HG03060 (cell line): ENCODE measurements at regions not wholly inside any gene's neighbourhood (a gene's known extent, or its start where the extent isn't known, plus 50 kb on each side); places are given as distances from the start of the nearest gene placed in this dataset.

Source experiments
- ATAC-seq: cut with Tn5 transposase; IDR thresholded peaks from one replicate; pipeline ENCODE4 v1.9.1; 2021; ENCODE audit warnings: low read depth, moderate number of reproducible peaks; ENCODE audit not compliant: unreplicated experiment

DNA sequence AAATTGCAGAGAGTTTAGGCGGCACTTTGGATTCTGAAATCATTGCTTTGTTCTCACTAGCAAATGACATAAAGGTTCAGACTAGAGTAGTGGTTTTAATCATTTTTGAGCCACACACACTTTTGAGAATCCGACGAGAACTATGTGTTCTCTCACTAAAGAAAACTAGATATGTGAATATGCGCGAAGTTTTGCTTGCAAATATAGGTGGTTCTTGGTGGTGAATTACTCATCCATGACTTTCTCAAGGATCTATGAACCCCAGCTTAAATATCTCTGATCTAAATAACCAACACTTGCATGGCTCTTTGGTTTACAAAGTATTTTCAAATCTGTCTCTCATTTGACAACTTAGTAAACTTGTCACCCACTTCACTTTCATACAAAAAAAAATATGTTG, 54.8 kb downstream of the NOG start:
- ATAC-seq: no peak

DNA sequence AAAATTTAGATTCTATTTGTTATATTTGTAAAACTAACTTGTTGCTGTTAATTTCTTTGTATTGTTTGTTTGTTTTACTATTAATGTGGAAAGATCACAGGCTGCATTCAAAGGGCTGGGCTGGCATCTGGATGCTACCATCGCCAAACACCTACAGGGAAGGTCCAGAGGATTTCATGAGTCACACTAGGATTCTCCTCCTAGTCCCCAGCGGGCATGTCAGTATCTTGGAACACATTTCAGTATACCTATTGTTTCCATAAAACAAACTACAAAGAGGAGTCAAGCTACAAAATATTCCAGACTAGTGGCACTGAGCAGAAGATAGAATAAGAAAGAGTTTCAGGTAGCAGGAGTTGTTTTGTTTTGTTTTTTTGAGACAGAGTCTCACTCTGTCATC, 55.3 kb downstream of the NOG start:
- no peak for ATAC-seq

DNA sequence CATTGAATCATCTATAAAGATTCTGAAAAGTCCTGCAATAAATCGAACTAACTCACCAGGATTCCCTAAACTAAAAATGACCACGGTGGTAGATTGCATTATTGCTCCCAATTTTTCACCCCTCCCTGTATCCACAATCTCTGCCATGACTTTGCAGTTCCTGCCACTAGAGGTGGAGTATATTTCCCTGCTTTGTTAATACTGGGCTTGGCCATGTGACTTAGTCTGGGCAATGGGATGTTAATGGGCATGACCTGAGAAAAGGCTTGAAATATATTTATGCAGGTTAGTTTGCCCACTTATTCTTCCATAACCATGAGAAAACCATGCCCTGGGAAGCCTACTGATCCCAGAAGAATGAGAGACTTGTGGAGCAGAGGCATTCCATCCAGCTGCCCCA, 59.1 kb downstream of the NOG start:
- ATAC-seq: no peak

DNA sequence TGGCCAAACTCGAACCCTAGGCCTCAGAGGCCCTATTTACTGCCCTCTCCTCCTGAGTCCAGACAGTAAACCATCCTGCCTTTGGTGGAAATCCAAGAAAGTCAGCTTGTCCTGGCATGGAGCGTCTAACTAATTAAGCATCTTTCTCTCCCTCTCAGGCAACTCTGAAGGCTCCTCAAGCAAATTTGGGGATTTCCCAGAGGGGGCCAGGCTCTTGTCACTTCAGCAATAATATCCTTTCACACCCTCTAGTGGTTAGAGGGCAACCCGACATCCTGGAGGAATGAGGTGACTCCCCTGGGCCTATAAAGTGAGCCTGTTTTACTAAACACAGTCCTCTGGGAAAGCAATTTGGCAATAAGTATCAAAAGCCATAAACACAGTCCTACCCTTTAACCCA, 60.4 kb downstream of the NOG start:
- ATAC-seq: peak; percentile 94

DNA sequence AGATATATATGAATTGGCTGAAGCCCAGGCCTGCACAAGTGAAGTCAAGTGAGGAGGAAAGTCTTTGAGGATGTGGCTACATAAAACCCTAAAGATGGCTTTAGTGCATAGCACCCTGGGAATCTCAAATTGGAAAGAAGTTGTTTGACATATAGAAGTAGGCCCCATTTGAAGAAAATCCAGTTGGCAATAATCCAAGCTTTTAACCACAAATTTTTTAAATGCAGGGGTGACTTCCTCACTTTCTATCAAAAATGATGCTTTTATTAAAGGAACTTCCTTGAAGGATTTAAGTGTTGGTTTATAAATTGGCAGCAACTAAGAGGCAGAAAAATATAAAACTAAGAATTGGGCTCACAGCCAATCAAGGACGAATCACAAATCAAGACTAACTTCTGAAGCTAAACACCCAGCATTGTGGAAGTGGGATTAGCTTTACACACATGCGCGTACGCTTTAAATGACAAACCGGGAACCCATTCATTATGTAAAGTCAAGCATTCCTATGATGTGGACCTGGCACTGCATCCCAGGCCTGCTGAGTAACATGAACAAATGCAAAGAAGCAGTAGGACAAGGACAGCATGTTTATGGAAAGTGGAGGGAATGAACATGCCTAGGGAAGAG, 63.3 kb downstream of the NOG start:
- ATAC-seq: no peak

DNA sequence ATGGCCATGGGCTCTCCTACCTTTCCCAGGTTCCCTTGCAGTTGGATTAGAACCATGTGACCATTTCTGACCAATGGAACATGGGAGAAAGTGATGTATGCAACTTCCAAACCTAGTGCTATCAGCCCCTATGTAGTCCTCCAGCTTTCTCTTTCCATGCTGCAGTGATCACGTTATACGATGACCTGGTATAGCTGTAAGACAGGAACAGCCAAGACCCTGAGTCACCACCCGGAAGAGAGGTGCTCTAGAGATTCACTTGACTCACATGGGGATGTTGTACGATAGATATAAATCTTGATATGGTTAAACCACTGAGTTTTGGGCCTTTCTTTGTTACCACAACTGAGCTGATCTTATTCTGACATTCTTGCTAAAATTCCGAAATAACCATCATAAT, 65.1 kb downstream of the NOG start:
- ATAC-seq: no peak

DNA sequence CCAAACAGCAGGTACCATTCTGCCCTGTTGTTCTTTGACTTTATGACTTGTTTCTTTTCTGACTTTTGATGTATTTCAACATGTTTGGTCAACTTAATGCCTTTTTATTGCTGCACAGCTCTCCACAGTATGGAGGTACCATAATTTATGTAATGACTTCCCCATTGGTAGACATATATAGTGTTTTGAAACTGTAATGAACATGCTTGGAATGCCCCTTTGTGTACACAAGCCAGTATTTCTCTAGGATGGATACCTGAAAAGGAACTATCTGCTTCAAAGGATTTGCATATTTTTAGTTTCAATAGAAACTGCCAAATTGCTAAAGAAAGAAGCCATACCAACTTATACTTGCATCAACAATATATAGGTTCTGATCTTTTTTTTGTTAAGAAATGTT, 66.1 kb downstream of the NOG start:
- ATAC-seq: no peak

DNA sequence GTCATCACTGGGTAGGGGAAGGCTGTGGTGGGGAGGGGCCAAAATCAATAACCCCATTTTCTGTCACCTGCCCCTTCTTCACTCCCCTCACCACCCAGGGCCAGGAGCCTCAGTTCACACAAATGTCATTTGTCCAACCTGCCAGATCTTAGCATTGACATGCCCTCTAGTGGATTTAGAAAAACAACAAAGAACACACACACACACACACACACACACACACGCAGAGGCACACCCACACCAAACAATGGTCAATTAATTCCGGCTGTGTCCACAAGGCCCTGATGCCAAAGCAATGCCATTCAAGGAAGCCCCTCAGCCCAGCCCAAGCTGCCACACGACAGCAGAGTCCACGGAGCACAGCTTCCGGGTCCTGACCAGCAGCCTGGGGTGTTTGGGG, 68.4 kb downstream of the NOG start:
- ATAC-seq: no peak

DNA sequence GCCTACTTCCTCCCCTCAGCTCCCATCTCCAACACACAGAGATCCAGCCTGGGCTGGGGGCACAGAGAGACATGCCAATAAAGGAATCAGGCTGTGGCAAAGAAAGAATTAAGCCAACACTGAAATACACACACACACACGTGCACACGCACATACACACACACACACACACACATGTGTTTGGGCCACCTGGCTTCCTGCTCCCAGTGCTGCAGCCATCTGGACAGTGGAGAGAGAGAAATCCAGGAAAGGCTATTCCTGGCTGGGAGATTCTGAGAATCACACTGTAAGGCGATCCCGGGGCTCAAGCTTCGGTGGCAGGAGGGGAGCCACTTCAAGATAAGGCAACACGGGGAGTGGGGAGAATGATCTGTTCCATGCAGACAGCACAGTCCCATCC, 72.4 kb downstream of the NOG start:
- ATAC-seq: no peak

DNA sequence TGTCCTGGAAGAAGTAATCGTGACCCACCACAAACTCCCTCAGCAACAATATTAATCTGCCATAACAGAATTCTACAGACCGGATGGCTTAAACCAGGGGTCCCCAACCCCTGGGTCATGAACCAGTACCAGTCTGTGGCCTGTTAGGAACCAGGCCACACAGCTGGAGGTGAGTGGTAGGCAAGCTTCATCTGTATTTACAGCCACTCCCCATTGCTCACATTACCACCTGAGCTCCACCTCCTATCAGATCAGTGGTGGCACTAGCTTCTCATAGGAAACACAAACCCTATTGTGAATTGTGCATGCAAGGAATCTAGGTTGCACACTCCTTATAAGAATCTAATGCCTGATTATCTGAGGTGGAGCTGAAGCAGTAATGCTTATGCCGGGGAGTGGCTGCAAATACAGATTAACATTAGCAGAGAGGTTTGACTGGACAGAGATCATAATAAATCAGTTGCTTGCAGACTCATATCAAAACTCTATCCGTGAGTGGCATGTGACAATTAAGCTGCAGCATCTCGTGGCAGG, 74.5 kb downstream of the NOG start:
- ATAC-seq: no peak

DNA sequence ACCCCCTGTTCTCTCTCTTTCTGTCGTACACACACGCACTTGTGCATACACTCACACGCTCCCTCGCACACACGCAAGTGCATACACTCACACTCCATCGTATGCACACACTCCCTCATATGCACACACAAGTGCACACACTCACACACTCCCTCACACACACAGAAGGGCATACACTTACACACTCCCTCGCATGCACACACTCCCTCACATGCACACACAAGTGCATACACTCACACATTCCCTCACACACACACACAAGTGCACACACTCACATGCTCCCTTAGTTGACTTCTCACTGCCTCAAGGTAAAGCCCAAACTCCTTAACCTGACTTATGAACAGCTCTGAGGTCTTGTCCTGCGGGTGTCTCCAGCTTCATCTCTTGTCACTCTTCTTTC, 78.7 kb downstream of the NOG start:
- no peak for ATAC-seq

DNA sequence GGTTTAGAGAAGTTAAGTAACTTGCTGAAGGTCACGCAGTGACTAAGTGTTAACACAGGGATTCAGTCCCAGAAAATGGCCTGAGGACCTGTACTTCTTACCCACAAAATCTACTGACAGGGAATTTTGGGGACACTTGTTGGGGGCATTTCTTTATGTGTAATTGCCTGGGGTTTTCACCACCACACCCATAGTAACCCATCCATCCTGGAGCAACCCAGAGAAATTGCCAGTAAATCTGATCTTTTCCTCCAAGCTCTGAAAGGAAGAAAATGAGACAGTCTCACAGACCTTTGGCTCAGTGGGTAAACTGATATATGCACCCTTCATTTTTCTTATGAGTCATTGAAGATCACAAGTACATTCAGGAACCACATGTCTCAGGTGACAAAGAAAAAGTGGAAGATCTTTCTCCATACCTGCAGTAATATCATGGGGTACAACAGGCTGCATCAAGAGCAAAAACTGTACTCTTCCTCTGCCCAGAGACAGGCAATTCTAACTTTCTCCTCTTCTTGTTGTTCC, 81.0 kb downstream of the NOG start:
- ATAC-seq: no peak

DNA sequence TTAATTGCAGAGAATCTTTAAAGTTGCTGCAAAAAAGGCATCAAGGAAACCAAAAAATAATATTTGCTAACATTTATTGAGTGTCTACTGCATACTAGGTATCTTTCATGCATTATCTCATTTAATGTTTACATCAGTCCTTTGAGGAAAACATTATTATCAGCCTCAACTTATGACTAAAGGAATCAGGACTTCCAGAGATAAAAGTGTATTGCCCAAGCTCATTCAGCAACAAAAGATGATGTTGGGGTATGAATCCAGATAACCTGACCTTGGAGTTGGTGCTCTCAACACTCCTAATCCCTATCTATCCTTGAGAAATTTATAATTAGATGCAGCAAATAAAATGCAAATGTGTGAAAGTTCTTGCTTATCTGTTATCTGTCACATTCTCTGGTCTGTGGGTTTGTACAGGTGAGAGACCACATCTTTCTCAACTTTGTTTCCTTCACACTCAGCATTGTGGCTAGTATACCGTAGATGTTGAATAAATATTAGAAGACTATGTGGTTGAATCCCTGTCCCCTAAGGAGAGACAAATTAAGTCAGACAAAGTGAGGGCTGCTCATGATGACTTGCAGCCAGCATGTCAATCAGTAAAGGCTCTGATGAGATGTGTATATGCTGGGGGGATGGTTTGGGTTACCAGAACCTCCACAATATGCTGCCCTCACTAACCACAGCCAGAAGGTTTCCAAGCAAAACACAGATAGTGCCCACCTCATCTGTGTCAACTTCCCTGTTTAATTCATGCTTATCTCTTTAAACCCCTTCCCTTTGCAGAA, 82.6 kb downstream of the NOG start:
- ATAC-seq: no peak

DNA sequence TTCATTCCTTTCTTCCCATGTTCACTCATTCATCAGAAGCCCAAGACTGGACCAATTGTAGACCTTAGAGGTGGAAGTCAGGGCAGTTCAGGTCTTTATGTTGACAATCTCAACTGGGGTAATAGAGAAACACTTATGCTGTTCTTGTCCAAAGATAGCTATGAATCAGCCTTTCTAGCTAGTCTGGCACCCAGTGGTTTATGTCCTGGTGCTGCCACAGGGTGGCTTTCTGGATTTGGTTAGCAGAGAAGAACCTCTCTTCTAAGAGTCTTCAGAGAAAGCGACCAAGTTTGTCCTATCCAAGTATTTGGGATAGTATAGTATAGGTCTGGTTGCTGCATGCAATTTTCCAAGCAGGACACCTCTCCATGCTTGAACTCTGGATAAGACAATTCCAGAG, 83.3 kb downstream of the NOG start:
- no peak for ATAC-seq

DNA sequence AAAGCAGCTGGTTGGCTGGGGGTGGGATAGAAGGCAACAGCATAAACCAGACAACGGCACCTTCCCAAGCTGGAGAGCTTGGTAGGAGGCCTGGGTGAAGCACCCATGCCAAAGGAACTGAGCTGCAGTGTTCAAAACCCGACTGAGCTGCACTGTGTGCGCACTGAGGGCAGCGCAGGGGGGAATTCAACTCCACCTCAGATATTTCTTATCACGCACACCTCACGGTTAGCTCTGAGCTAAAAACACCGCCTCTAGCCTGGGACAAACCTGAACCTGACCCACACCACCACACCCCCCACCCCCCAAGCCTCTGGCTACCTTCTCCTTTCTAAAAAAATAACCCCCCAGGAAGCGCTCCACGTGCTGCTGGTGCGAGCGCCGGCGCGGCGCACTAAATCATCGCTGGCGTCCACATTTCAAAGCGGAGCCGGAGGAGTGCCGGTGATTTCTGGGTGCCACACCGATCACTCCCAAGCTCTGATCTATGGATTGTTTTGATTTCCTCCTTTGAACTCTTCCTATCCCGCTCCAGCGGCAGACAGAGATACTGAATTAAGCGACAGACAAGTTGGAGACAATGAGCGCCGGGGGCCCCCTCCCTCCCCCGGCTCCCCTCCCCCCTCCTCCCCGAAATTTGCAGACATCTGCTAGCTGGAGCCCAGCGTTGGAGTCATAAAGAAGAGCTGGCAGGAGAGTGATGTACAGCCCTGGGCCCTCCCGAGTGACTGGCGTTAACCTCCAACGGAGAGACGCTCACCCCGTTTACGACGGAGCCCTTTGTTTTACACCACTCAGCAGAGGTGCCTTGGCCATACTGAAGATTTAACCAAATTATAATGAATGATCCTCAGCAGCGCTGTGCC, 85.0 kb downstream of the NOG start:
- no peak for ATAC-seq

DNA sequence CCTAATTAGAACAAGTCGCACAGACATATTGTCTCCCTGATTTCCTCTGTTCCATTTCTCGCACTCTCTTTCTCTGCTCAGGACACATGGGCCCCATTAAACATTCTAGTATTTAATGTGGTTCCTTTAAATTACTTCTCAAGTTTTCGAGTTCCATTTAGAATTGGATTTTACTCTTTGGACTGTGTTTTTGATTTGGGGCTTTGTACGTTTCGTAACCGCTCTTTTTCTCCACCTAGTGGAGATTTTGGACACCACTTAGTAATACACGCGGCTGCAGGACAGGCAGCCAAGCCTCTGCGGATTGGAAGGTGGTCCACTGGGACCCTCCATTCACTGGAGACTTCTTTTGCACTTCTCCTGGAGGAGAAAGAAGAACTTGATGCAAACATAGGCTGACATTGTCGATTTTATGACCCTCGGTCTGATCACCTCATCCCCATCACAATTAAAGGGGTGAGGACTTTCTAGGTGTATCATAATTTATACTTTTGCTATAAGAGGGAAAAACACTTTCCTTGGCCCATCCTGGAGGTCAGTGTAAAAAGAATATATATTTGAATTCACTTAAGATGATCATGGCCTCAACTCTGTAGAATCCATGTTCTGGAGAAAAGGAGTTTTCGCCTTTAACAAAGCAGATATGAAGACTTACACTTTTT, 85.7 kb downstream of the NOG start:
- ATAC-seq: no peak

DNA sequence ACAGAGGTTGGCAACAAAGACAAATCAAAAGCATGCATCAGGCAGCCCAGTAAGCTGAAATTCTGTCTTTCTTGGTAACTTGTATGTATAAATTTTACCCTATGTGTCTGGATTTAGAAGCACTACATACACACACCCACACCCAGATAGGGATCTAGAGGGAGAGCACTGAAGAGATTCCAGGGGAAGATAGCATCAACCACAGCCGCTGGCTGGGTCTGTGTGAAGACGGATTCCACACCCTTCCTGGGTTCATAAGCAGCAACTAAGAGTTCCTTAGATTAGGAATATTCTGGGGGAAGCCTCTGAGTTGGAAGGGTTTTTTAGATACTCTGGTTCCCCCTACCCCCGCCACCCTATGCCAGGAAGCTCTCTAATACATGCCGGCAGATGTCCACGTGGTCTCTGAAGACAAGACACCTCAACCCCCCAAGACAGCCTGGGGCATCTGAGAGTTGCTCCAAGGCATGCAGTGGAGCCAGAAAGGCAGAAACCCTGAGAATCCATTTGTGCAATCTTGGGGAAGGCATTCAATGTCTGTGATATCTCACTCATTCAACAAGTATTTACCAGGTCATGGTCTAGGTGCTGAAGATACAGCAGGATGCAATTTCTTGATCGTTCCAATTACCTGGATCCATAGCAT, 86.4 kb downstream of the NOG start:
- ATAC-seq: no peak

DNA sequence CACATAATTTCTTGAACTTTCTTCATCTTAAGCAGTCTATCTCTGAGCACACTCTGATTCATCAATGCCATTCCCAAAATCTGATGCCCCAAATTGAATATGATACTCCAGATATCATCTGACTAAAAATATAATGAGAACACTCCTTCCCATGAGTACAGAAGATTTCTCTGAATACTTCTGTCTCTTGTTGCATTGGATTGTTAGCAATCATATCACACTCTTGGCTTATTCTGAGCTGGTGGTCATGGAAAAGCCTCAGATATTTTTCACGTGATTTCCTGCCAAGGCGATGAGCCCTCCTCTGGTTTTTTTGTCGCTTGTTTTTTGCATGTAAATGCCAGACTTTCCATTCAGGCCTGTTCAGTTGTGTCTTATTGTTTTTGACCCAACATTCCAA, 87.2 kb downstream of the NOG start:
- ATAC-seq: no peak

DNA sequence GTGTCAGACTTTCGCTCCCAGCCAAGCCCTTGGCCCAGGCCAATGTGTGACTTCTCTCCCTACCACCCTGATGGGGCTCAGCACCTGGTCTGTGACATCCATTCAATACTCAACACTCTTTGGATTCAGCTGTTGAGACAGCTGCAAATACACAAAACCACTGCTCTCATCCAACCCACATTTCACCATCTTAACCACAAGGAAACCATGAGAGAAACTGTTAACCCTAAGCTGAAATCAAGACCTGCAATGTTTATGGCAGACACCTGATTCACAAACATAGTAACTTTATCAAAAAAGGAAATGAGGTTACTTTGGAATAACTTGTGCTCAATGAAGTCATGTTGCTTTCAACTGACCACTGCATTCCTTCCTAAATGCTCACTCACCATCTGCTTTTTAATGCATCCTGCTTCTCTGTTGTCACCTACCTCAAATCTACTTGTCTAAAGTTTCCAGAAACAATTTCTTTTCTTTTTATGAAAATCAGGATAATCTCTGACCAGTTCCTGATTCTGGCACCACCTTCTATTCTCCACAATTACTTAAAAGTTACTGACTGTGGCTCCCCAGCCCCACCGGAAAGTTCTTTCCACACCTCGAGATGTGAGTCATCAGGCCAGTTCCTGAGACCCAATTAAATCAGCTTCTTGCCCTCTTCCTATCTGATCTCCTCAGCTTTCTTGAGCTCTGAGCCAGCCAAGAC, 88.2 kb downstream of the NOG start:
- ATAC-seq: no peak
